GM12872 (cell line): ENCODE measurements at regions not wholly inside any gene's neighbourhood (a gene's known extent, or its start where the extent isn't known, plus 50 kb on each side); places are given as distances from the start of the nearest gene placed in this dataset.

Experiments used
- TF ChIP-seq, protein P1 (sequence below): IDR thresholded peaks from 3 replicates; pipeline ENCODE4 v1.5.1; 2011; ENCODE audit warnings: low read depth, mild to moderate bottlenecking, low read length, moderate library complexity; ENCODE audit not compliant: insufficient read depth

DNA sequence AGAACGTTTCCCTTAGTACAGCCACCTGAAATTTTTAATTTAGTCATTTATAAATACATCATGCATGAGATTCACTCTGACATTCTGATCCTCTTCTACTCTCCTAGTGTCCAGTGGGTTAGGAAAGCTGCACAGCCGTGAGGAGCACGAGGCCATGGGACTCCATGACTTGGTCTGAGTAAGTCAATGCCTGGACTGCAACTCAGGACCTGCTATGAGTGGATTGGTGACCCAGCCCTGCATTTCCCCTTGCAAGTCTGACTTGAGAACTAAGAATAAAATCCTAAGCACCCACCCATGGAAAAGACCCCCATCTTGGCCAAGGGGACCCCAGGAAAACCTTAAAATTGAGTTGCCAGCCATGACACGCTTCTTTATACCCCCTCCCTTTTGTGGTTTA lies 237.6 kb upstream of the HDAC4 start:
- TF ChIP-seq, protein P1, sequence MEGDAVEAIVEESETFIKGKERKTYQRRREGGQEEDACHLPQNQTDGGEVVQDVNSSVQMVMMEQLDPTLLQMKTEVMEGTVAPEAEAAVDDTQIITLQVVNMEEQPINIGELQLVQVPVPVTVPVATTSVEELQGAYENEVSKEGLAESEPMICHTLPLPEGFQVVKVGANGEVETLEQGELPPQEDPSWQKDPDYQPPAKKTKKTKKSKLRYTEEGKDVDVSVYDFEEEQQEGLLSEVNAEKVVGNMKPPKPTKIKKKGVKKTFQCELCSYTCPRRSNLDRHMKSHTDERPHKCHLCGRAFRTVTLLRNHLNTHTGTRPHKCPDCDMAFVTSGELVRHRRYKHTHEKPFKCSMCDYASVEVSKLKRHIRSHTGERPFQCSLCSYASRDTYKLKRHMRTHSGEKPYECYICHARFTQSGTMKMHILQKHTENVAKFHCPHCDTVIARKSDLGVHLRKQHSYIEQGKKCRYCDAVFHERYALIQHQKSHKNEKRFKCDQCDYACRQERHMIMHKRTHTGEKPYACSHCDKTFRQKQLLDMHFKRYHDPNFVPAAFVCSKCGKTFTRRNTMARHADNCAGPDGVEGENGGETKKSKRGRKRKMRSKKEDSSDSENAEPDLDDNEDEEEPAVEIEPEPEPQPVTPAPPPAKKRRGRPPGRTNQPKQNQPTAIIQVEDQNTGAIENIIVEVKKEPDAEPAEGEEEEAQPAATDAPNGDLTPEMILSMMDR, result no peak

DNA sequence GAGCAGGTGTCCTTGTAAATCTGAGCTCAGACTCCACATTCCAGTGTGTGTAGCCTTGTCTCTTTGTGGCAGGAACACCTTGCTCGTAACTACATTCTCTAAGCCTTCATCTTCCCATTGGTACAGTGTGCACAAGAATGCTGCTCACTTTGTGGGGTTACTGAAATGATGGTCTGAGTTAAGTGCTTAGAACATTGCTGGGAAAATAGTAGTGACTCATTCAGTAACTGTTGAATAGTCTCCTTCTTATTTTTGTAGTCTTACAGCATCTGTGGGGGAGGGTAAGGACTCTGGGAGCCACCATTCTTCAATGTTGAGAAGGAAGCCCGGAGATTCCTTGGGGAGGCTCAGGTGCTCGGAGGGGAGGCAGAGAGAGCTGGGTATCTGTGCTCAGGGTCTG lies 236.0 kb upstream of the HDAC4 start:
- TF ChIP-seq, protein P1, result no peak

GRCh38 chr2:239634769-239635168 lies 233.9 kb upstream of the HDAC4 start:
- TF ChIP-seq, protein P1, result no peak

DNA sequence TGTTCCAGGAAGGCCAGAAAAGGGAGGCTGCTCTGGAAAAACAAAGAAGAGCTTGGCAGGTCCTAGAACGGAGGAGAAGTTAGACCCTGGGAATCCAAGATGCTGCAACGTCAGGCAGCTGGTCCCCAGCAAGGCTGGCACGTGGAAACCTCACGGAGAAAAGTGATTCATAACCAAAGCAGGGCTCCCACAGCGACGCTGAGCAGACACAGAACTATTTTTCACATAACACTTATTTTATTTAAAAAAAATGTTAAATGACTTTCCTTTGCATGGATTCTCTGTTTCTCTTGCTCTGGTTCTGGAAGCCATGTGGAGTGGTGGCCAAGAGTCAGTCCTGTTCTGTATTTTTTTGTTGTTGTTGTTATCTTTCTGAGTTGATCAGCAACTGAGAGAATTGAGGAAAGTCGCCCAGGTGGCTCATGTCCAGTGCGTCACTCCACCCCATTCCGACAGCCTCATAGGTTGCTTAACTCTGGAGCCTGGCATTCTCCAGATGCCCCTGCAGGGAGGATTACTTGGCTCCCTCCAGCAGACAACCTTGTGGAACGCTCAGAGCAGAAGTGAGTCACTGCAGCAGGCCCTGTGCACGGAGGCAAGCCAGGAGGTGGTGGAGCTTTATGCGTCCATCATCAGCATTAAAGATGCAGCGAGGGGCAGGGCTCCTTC lies 229.9 kb upstream of the HDAC4 start:
- TF ChIP-seq, protein P1, result no peak

DNA sequence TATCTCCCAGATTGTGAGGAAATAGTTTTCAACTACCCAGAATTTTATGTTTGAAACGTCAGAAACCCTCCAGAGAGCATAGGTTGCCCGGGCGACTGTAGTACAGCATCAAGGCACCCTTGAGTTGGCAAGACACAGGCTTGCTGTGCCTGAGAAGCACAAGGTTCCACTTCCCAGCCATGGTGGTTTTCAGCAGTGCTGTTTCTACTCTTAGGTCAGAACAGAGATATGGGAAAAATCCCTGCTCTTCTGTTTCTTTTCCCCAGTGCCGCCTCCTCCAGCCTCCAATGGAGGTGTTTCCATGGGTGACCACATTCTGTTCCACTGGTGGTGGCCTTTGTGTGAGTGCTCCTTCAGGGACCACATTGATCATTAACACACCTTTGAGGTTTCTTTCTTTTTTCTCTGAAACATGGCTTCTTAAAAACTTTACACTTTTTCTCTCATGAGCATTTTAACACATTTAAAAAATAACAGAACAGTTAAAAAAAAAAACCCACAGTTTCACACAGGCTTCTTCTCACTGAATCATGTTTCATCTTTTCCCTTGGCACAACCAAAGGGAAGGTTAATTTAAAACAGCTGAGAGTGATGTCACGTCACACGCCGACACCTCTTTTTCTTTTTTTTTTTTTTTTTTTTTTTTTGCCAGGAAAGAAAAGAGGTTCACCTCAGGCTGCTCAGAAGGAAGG lies 229.3 kb upstream of the HDAC4 start:
- TF ChIP-seq, protein P1, result no peak

- TF ChIP-seq, protein P1, result no peak
These were observed 226.3 kb upstream of the HDAC4 start for GRCh38 chr2:239626961-239627592.

DNA sequence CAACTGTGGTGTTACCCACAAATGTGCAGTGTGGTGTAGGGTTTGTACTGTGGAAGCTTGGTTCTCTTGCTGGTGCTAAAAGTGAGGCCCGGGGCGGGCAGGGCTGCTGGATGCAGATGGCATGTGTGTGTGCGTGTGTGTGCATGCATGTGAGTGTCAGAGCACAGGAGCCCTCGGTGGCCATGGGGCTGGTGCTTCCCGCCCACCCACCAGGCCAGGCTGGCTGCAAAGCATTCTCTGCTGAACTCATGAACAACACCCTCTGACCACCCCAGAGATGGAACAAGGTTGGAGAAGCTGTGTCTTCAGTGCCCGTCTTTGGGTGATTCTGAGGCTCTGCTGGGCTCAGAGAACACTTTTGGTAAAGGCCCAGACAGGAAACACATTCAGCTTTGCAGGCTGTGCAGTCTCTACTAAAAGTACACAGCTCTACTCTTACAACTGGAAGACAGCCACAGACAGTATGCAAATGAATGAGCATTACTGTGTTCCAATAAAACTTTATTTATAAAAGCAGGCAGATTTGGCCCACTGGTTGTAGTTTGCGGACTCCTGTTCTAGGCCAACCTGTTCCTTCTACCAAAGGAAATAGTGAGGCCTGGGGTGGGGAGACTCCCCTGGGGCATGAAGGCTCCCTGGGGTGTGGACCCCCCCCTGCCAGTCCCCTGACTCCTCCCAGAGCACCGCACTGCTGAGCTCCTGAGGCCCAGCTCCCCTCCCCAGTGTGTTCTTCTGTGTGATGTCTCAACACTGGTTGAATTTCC lies 225.3 kb upstream of the HDAC4 start:
- TF ChIP-seq, protein P1, result no peak
